ENCODE measurements at regions not wholly inside any gene's neighbourhood (a gene's known extent, or its start where the extent isn't known, plus 50 kb on each side); places are given as distances from the start of the nearest gene placed in this dataset.

DNA sequence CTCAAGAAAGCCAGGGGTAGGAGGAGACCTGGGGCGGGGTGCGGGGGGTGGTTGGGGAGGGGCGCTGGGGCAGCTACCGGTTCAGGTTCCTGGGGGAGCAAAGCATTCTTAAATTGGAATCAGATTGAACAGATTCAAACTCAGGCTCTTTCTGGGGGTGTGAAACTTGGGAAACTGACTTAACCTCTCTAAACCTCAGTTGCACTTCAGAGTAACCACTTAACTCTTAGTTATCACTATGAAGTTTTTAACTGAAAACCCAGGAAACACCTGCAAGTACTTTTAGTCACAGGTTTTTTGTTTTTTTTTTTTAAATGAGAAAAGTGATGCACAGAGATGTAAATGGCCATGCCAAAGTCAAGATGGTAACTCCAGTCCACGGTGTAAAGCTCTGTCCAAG is 72.0 kb downstream of the RCN1 start:
- Mint-ChIP-seq H3K4me3 (no peak overlapping the region), H3K27me3 (ENCODE audit: insufficient read depth, low read depth, poor library complexity) (no peaks in the 10 kb centered on the region), H3K4me1 (peaks cover 11% of the 10 kb centered on the region; the same call in 2 of the 3 replicates), H3K9me3 (peaks cover 3% of the 10 kb centered on the region; the same call in 1 of the 3 replicates), H3K27ac (no peak overlapping the region), H3K36me3 (ENCODE audit: low read depth) (no peaks in the 10 kb centered on the region)
- H2AFZ ChIP-seq = peak overlapping the region; percentile 23; the same call in 1 of the 2 replicates
- no peak overlapping the region for H3K4me3 ChIP-seq
- no peaks in the 10 kb centered on the region for H3F3A ChIP-seq (replicated peaks; ENCODE audit: low read depth)
- no peak overlapping the region for H3K4me2 ChIP-seq
- no peak for TF ChIP-seq STAT1 (IDR thresholded peaks at IDR 0.05; ENCODE audit: unreplicated experiment)
- TF ChIP-seq ZNF331 (CRISPR knock-in tag; IDR thresholded peaks at IDR 0.05; ENCODE audit: low read depth) = no peak
- no peak for TF ChIP-seq JUNB (IDR thresholded peaks at IDR 0.05; ENCODE audit: unreplicated experiment)
- no peak for TF ChIP-seq CREB1 (CRISPR knock-in tag; IDR thresholded peaks at IDR 0.05; ENCODE audit: low read depth)
- no peak for TF ChIP-seq ZNF114 (CRISPR knock-in tag; IDR thresholded peaks at IDR 0.05)
- TF ChIP-seq, protein P1, sequence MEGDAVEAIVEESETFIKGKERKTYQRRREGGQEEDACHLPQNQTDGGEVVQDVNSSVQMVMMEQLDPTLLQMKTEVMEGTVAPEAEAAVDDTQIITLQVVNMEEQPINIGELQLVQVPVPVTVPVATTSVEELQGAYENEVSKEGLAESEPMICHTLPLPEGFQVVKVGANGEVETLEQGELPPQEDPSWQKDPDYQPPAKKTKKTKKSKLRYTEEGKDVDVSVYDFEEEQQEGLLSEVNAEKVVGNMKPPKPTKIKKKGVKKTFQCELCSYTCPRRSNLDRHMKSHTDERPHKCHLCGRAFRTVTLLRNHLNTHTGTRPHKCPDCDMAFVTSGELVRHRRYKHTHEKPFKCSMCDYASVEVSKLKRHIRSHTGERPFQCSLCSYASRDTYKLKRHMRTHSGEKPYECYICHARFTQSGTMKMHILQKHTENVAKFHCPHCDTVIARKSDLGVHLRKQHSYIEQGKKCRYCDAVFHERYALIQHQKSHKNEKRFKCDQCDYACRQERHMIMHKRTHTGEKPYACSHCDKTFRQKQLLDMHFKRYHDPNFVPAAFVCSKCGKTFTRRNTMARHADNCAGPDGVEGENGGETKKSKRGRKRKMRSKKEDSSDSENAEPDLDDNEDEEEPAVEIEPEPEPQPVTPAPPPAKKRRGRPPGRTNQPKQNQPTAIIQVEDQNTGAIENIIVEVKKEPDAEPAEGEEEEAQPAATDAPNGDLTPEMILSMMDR (conservative IDR thresholded peaks at IDR 0.05; ENCODE audit: low read depth in 2 of 2) = no peak
- TF ChIP-seq, protein P2, sequence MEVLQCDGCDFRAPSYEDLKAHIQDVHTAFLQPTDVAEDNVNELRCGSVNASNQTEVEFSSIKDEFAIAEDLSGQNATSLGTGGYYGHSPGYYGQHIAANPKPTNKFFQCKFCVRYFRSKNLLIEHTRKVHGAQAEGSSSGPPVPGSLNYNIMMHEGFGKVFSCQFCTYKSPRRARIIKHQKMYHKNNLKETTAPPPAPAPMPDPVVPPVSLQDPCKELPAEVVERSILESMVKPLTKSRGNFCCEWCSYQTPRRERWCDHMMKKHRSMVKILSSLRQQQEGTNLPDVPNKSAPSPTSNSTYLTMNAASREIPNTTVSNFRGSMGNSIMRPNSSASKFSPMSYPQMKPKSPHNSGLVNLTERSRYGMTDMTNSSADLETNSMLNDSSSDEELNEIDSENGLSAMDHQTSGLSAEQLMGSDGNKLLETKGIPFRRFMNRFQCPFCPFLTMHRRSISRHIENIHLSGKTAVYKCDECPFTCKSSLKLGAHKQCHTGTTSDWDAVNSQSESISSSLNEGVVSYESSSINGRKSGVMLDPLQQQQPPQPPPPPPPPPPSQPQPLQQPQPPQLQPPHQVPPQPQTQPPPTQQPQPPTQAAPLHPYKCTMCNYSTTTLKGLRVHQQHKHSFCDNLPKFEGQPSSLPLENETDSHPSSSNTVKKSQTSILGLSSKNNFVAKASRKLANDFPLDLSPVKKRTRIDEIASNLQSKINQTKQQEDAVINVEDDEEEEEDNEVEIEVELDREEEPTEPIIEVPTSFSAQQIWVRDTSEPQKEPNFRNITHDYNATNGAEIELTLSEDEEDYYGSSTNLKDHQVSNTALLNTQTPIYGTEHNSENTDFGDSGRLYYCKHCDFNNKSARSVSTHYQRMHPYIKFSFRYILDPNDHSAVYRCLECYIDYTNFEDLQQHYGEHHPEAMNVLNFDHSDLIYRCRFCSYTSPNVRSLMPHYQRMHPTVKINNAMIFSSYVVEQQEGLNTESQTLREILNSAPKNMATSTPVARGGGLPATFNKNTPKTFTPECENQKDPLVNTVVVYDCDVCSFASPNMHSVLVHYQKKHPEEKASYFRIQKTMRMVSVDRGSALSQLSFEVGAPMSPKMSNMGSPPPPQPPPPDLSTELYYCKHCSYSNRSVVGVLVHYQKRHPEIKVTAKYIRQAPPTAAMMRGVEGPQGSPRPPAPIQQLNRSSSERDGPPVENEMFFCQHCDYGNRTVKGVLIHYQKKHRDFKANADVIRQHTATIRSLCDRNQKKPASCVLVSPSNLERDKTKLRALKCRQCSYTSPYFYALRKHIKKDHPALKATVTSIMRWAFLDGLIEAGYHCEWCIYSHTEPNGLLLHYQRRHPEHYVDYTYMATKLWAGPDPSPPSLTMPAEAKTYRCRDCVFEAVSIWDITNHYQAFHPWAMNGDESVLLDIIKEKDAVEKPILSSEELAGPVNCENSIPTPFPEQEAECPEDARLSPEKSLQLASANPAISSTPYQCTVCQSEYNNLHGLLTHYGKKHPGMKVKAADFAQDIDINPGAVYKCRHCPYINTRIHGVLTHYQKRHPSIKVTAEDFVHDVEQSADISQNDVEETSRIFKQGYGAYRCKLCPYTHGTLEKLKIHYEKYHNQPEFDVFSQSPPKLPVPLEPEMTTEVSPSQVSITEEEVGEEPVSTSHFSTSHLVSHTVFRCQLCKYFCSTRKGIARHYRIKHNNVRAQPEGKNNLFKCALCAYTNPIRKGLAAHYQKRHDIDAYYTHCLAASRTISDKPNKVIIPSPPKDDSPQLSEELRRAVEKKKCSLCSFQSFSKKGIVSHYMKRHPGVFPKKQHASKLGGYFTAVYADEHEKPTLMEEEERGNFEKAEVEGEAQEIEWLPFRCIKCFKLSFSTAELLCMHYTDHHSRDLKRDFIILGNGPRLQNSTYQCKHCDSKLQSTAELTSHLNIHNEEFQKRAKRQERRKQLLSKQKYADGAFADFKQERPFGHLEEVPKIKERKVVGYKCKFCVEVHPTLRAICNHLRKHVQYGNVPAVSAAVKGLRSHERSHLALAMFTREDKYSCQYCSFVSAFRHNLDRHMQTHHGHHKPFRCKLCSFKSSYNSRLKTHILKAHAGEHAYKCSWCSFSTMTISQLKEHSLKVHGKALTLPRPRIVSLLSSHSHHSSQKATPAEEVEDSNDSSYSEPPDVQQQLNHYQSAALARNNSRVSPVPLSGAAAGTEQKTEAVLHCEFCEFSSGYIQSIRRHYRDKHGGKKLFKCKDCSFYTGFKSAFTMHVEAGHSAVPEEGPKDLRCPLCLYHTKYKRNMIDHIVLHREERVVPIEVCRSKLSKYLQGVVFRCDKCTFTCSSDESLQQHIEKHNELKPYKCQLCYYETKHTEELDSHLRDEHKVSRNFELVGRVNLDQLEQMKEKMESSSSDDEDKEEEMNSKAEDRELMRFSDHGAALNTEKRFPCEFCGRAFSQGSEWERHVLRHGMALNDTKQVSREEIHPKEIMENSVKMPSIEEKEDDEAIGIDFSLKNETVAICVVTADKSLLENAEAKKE (CRISPR knock-in tag; IDR thresholded peaks at IDR 0.05) = no peak
- no peak for TF ChIP-seq EZH2phosphoT487 (IDR thresholded peaks at IDR 0.05; ENCODE audit: unreplicated experiment)
- no peak for TF ChIP-seq NANOG (IDR thresholded peaks at IDR 0.05; ENCODE audit: borderline replicate concordance)
- peaks cover 7% of the 10 kb centered on the region; the same call in 1 of the 2 replicates for H3K4me1 ChIP-seq (ENCODE audit: insufficient read depth)
- H3K36me3 ChIP-seq (ENCODE audit: insufficient read depth) = no peaks in the 10 kb centered on the region
- ATAC-seq (no peak), DNase-seq (ENCODE audit: low spot score) (no peak)
- H3K27ac ChIP-seq (ENCODE audit: low read depth) = no peak overlapping the region
- H3K27me3 ChIP-seq (ENCODE audit: insufficient read depth) = no peaks in the 10 kb centered on the region
- no peaks in the 10 kb centered on the region for H4K20me1 ChIP-seq (replicated peaks; ENCODE audit: insufficient read depth)
- H3K79me2 ChIP-seq (replicated peaks; ENCODE audit: insufficient read depth) = no peaks in the 10 kb centered on the region
- H3K9me2 ChIP-seq (ENCODE audit: insufficient read depth) = 0 out of 2 replicates have a peak, but pooled peaks cover 3% of the 10 kb centered on the region

Data from GM23338 (cell line).